Testis (tissue), 2 donors: ENCODE measurements at regions not wholly inside any gene's neighbourhood (a gene's known extent, or its start where the extent isn't known, plus 50 kb on each side); places are given as distances from the start of the nearest gene placed in this dataset.

Source experiments
- DNase-seq: peaks from one replicate; pipeline ENCODE4 v3.0.0-alpha.2; 2019
- H3K27ac ChIP-seq, 2 donors: fragments of 200-600 bp; sonication (generic); one replicate each; pipeline ENCODE4 v1.5.1; 2019
- H3K27me3 ChIP-seq: fragments of 200-600 bp; sonication (generic); one replicate; pipeline ENCODE4 v1.5.1; 2019
- H3K36me3 ChIP-seq: fragments of 200-600 bp; sonication (generic); one replicate; pipeline ENCODE4 v1.5.1; 2017; ENCODE audit warnings: low read depth; ENCODE audit errors: missing control alignments
- H3K4me1 ChIP-seq: fragments of 200-600 bp; sonication (generic); one replicate; pipeline ENCODE4 v1.5.1; 2019
- H3K4me3 ChIP-seq, 2 donors: fragments of 200-600 bp; sonication (generic); one replicate each; pipeline ENCODE4 v1.5.1; 2017 to 2019
- H3K9me3 ChIP-seq: fragments of 200-600 bp; sonication (generic); one replicate; pipeline ENCODE4 v1.5.1; 2017
- CTCF ChIP-seq, 3 experiments: fragments of 450-650 bp in 2 of 3; fragments of 200-600 bp in 1 of 3; sonication (generic) in 1 of 3; IDR thresholded peaks; one replicate each; pipeline ENCODE4 v1.5.1; 2016 to 2019; ENCODE audit warnings: antibody characterized with exemption in 3 of 3, mild to moderate bottlenecking in 2 of 3, moderate library complexity in 1 of 3
- POLR2A ChIP-seq: fragments of 450-650 bp; IDR thresholded peaks from one replicate; pipeline ENCODE4 v1.6.1; 2017; ENCODE audit warnings: antibody characterized with exemption, mild to moderate bottlenecking, moderate library complexity
- WGBS, 2 donors: methylation state at CpG; one replicate each; pipeline ENCODE4 v1.1.5; 2018; 5-methylcytosine and 5-hydroxymethylcytosine counted together
- intact Hi-C: fragments of 100-400 bp; cut with DNase I; formaldehyde crosslinking; loops from one replicate; pipeline ENCODE4 v1.15.1; 2023; ENCODE audit warnings: low total_unique reads

GRCh38 chr11:105220121-105220520 lies 80.6 kb upstream of the CARD18 start:
- no peak overlapping the region for H3K4me3 ChIP-seq
- no peak overlapping the region for H3K27ac ChIP-seq
- no peaks in the 10 kb centered on the region for H3K27me3 ChIP-seq
- no peaks in the 10 kb centered on the region for H3K4me1 ChIP-seq
- H3K9me3 ChIP-seq: no peaks in the 10 kb centered on the region
- no peak for DNase-seq
- no peaks in the 10 kb centered on the region for H3K36me3 ChIP-seq
- TF ChIP-seq CTCF (IDR thresholded peaks at IDR 0.05) (no peak), POLR2A (no peak)
- intact Hi-C loops: no loop called here
- 75 to 79% methylated on average over 5 of the region's 5 CpGs for WGBS, 2 donors

DNA sequence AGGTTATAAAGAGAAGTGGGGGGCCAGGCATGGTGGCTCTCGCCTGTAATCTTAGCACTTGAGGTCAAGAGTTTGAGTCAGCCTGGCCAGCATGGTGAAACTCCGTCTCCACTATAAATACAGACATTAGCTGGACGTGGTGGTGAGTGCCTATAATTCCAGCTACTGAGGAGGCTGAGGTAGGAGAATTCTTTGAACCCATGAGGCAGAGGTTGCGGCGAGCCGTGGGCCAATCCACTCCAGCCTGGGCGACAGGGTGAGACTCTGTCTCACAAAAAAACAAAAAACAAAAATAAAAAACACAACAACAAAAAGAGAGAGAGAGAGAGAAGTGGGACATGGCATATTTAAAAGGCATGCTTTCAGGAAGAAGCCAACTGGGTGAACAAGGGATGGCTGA lies 80.1 kb upstream of the CARD18 start:
- Histone ChIP-seq H3K4me1 (no peaks in the 10 kb centered on the region), H3K27me3 (no peaks in the 10 kb centered on the region), H3K9me3 (no peaks in the 10 kb centered on the region), H3K4me3 (no peak overlapping the region), H3K27ac (no peak overlapping the region), H3K36me3 (no peaks in the 10 kb centered on the region)
- TF ChIP-seq POLR2A (no peak), CTCF (IDR thresholded peaks at IDR 0.05) (no peak)
- intact Hi-C loops: no loop called here
- 76 to 99% methylated on average over 7 of the region's 7 CpGs for WGBS, 2 donors
- DNase-seq: no peak

- no peak for DNase-seq
- no peaks in the 10 kb centered on the region for H3K9me3 ChIP-seq
- intact Hi-C loops: no loop called here
- no peak overlapping the region for H3K27ac ChIP-seq
- H3K4me1 ChIP-seq: no peaks in the 10 kb centered on the region
- H3K36me3 ChIP-seq: no peaks in the 10 kb centered on the region
- 66 to 80% methylated on average over 10 of the region's 10 CpGs for WGBS, 2 donors
- H3K4me3 ChIP-seq: no peak overlapping the region
- H3K27me3 ChIP-seq: no peaks in the 10 kb centered on the region
- TF ChIP-seq POLR2A (no peak), CTCF (IDR thresholded peaks at IDR 0.05) (no peak)
Observed at GRCh38 chr11:105219269-105219668, 79.7 kb upstream of the CARD18 start.

DNA sequence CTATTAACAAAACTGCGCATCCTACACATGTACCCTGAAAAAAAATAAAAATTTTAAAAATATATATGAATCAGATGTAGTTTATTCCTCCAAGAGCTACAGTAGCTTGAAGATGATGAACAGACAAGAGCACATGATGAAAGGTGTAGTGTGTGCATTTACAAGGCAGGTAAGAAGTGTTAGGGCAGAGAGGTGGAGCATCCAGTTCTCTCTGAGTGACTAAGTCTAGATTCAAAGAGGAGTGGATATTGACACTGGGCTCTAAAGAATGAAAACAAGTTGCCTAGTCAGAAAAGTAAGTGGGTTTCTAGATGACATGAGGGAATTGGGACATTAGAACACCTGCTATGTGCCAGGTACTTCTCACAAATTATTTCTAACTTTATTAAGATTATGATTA lies 76.0 kb upstream of the CARD18 start:
- TF ChIP-seq CTCF (IDR thresholded peaks at IDR 0.05): no peak
- Histone ChIP-seq H3K27ac (no peak overlapping the region), H3K9me3 (no peaks in the 10 kb centered on the region), H3K4me1 (no peaks in the 10 kb centered on the region), H3K27me3 (no peaks in the 10 kb centered on the region), H3K36me3 (no peaks in the 10 kb centered on the region), H3K4me3 (no peak overlapping the region)
- intact Hi-C loops: no loop called here
- no peak for DNase-seq
- 97 to 100% methylated on average over 1 of the region's 1 CpG for WGBS, 2 donors

- no peak for TF ChIP-seq CTCF (IDR thresholded peaks at IDR 0.05)
- no peak for TF ChIP-seq POLR2A
- Histone ChIP-seq H3K36me3 (no peaks in the 10 kb centered on the region), H3K27me3 (no peaks in the 10 kb centered on the region), H3K4me1 (no peaks in the 10 kb centered on the region), H3K9me3 (no peaks in the 10 kb centered on the region), H3K27ac (no peak overlapping the region), H3K4me3 (no peak overlapping the region)
- no peak for DNase-seq
- WGBS, 2 donors: 72 to 73% methylated on average over 5 of the region's 5 CpGs
- intact Hi-C loops: no loop called here
Observed at GRCh38 chr11:105211806-105212554, 72.4 kb upstream of the CARD18 start.
